ENCODE measurements at regions not wholly inside any gene's neighbourhood (a gene's known extent, or its start where the extent isn't known, plus 50 kb on each side); places are given as distances from the start of the nearest gene placed in this dataset.

DNA sequence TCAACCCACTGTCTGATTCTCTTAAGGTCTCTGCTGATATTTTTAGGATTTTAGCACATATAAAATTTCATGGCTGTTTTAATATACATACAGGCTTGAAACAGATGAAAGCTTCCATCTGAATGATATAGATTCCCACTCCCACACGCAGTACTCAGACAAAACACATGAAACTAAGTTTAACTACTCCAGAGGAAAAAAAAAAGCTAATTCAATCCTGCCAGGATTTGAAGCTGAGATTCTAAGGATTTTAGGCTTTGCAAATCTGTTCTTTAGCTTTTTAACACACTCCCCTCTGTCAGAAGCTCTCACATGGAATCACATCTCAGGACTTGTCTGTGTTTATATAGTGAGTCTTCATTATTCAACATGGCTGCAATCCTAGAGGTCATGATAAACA lies 217.3 kb downstream of the BCAT1 start:
- no peak for TF ChIP-seq EZH2 (IDR thresholded peaks at IDR 0.05; ENCODE audit: borderline replicate concordance, insufficient read depth, low read depth, low read length, poor library complexity, severe bottlenecking)
- no peak for TF ChIP-seq CTCF (IDR thresholded peaks at IDR 0.05)
